ENCODE measurements at regions not wholly inside any gene's neighbourhood (a gene's known extent, or its start where the extent isn't known, plus 50 kb on each side); places are given as distances from the start of the nearest gene placed in this dataset.

- H3K4me1 Mint-ChIP-seq: no peaks in the 10 kb centered on the region
- no peaks in the 10 kb centered on the region for H3K36me3 Mint-ChIP-seq (ENCODE audit: low read depth)
- no peak for DNase-seq
- intact Hi-C loops (cut with micrococcal nuclease): no loop called here
- no peaks in the 10 kb centered on the region for H3K9me3 Mint-ChIP-seq
- no peak overlapping the region for H3K27ac Mint-ChIP-seq
- H3K4me3 Mint-ChIP-seq: no peak overlapping the region
- no peaks in the 10 kb centered on the region for H3K27me3 Mint-ChIP-seq
Measured at GRCh38 chr4:126960760-126961159, 672.0 kb upstream of the INTU start.

GRCh38 chr4:126961661-126962060 is 671.1 kb upstream of the INTU start:
- intact Hi-C loops (cut with micrococcal nuclease): no loop called here
- no peaks in the 10 kb centered on the region for H3K36me3 Mint-ChIP-seq (ENCODE audit: low read depth)
- no peak for DNase-seq
- H3K27ac Mint-ChIP-seq: no peak overlapping the region
- no peaks in the 10 kb centered on the region for H3K4me1 Mint-ChIP-seq
- no peaks in the 10 kb centered on the region for H3K27me3 Mint-ChIP-seq
- no peaks in the 10 kb centered on the region for H3K9me3 Mint-ChIP-seq
- H3K4me3 Mint-ChIP-seq: no peak overlapping the region

- Mint-ChIP-seq H3K27me3 (no peaks in the 10 kb centered on the region), H3K4me1 (no peaks in the 10 kb centered on the region), H3K36me3 (ENCODE audit: low read depth) (no peaks in the 10 kb centered on the region), H3K9me3 (no peaks in the 10 kb centered on the region), H3K4me3 (no peak overlapping the region), H3K27ac (no peak overlapping the region)
- intact Hi-C loops (cut with micrococcal nuclease): no loop called here
- no peak for DNase-seq
Measured at GRCh38 chr4:126965877-126966276, 666.9 kb upstream of the INTU start.

- DNase-seq: no peak
- H3K27ac Mint-ChIP-seq: no peak overlapping the region
- intact Hi-C loops (cut with micrococcal nuclease): no loop called here
- no peaks in the 10 kb centered on the region for H3K36me3 Mint-ChIP-seq (ENCODE audit: low read depth)
- H3K27me3 Mint-ChIP-seq: no peaks in the 10 kb centered on the region
- no peaks in the 10 kb centered on the region for H3K4me1 Mint-ChIP-seq
- no peaks in the 10 kb centered on the region for H3K9me3 Mint-ChIP-seq
- no peak overlapping the region for H3K4me3 Mint-ChIP-seq
Measured at GRCh38 chr4:126969360-126970235, 663.2 kb upstream of the INTU start.

GRCh38 chr4:126973201-126973600 is 659.6 kb upstream of the INTU start:
- Mint-ChIP-seq H3K4me1 (no peaks in the 10 kb centered on the region), H3K36me3 (ENCODE audit: low read depth) (no peaks in the 10 kb centered on the region), H3K4me3 (no peak overlapping the region), H3K9me3 (no peaks in the 10 kb centered on the region), H3K27ac (no peak overlapping the region), H3K27me3 (no peaks in the 10 kb centered on the region)
- intact Hi-C loops (cut with micrococcal nuclease): no loop called here
- no peak for DNase-seq

GRCh38 chr4:126976850-126977632 is 655.7 kb upstream of the INTU start:
- Mint-ChIP-seq H3K9me3 (no peaks in the 10 kb centered on the region), H3K27me3 (no peaks in the 10 kb centered on the region), H3K4me3 (no peak overlapping the region), H3K4me1 (no peaks in the 10 kb centered on the region), H3K27ac (no peak overlapping the region), H3K36me3 (ENCODE audit: low read depth) (no peaks in the 10 kb centered on the region)
- DNase-seq: no peak
- intact Hi-C loops (cut with micrococcal nuclease): no loop called here

GRCh38 chr4:126986005-126986404 is 646.8 kb upstream of the INTU start:
- DNase-seq: no peak
- Mint-ChIP-seq H3K36me3 (ENCODE audit: low read depth) (no peaks in the 10 kb centered on the region), H3K27ac (no peak overlapping the region), H3K4me3 (no peak overlapping the region), H3K27me3 (no peaks in the 10 kb centered on the region), H3K4me1 (no peaks in the 10 kb centered on the region), H3K9me3 (no peaks in the 10 kb centered on the region)
- intact Hi-C loops (cut with micrococcal nuclease): no loop called here

GRCh38 chr4:126986828-126987227 is 645.9 kb upstream of the INTU start:
- no peaks in the 10 kb centered on the region for H3K27me3 Mint-ChIP-seq
- intact Hi-C loops (cut with micrococcal nuclease): no loop called here
- no peak overlapping the region for H3K4me3 Mint-ChIP-seq
- DNase-seq: no peak
- no peaks in the 10 kb centered on the region for H3K4me1 Mint-ChIP-seq
- no peak overlapping the region for H3K27ac Mint-ChIP-seq
- H3K9me3 Mint-ChIP-seq: no peaks in the 10 kb centered on the region
- no peaks in the 10 kb centered on the region for H3K36me3 Mint-ChIP-seq (ENCODE audit: low read depth)

GRCh38 chr4:126991965-126992364 is 640.8 kb upstream of the INTU start:
- no peak overlapping the region for H3K4me3 Mint-ChIP-seq

GRCh38 chr4:126992910-126993309 is 639.8 kb upstream of the INTU start:
- Mint-ChIP-seq H3K9me3 (no peaks in the 10 kb centered on the region), H3K27ac (no peak overlapping the region), H3K27me3 (no peaks in the 10 kb centered on the region), H3K4me3 (no peak overlapping the region), H3K4me1 (no peaks in the 10 kb centered on the region), H3K36me3 (ENCODE audit: low read depth) (no peaks in the 10 kb centered on the region)
- no peak for DNase-seq
- intact Hi-C loops (cut with micrococcal nuclease): no loop called here

More at GRCh38 chr4:126991965-126992364, 640.8 kb upstream of the INTU start:
- intact Hi-C loops (cut with micrococcal nuclease): no loop called here
- H3K27me3 Mint-ChIP-seq: no peaks in the 10 kb centered on the region
- no peaks in the 10 kb centered on the region for H3K4me1 Mint-ChIP-seq
- no peak for DNase-seq
- H3K36me3 Mint-ChIP-seq (ENCODE audit: low read depth): no peaks in the 10 kb centered on the region
- H3K27ac Mint-ChIP-seq: no peak overlapping the region
- H3K9me3 Mint-ChIP-seq: no peaks in the 10 kb centered on the region

- H3K9me3 Mint-ChIP-seq: no peaks in the 10 kb centered on the region
- no peak overlapping the region for H3K27ac Mint-ChIP-seq
- intact Hi-C loops (cut with micrococcal nuclease): no loop called here
- H3K4me3 Mint-ChIP-seq: no peak overlapping the region
- no peaks in the 10 kb centered on the region for H3K36me3 Mint-ChIP-seq (ENCODE audit: low read depth)
- no peaks in the 10 kb centered on the region for H3K4me1 Mint-ChIP-seq
- DNase-seq: no peak
- no peaks in the 10 kb centered on the region for H3K27me3 Mint-ChIP-seq
Measured at GRCh38 chr4:126993351-126993750, 639.4 kb upstream of the INTU start.

GRCh38 chr4:126995235-126995634 is 637.5 kb upstream of the INTU start:
- Mint-ChIP-seq H3K9me3 (no peaks in the 10 kb centered on the region), H3K4me3 (no peak overlapping the region), H3K4me1 (no peaks in the 10 kb centered on the region), H3K27ac (no peak overlapping the region), H3K36me3 (ENCODE audit: low read depth) (no peaks in the 10 kb centered on the region), H3K27me3 (no peaks in the 10 kb centered on the region)
- no peak for DNase-seq
- intact Hi-C loops (cut with micrococcal nuclease): no loop called here

- no peak for DNase-seq
- H3K27me3 Mint-ChIP-seq: no peaks in the 10 kb centered on the region
- H3K4me1 Mint-ChIP-seq: no peaks in the 10 kb centered on the region
- no peaks in the 10 kb centered on the region for H3K36me3 Mint-ChIP-seq (ENCODE audit: low read depth)
- H3K27ac Mint-ChIP-seq: no peak overlapping the region
- no peak overlapping the region for H3K4me3 Mint-ChIP-seq
- intact Hi-C loops (cut with micrococcal nuclease): no loop called here
- H3K9me3 Mint-ChIP-seq: peaks cover 3% of the 10 kb centered on the region
Measured at GRCh38 chr4:127000110-127000509, 632.6 kb upstream of the INTU start.

GRCh38 chr4:127000846-127001245 is 631.9 kb upstream of the INTU start:
- DNase-seq: no peak
- H3K36me3 Mint-ChIP-seq (ENCODE audit: low read depth): no peaks in the 10 kb centered on the region
- H3K27me3 Mint-ChIP-seq: no peaks in the 10 kb centered on the region
- no peak overlapping the region for H3K4me3 Mint-ChIP-seq
- intact Hi-C loops (cut with micrococcal nuclease): no loop called here
- H3K4me1 Mint-ChIP-seq: no peaks in the 10 kb centered on the region
- H3K9me3 Mint-ChIP-seq: peaks cover 3% of the 10 kb centered on the region
- no peak overlapping the region for H3K27ac Mint-ChIP-seq
